ENCODE measurements at regions not wholly inside any gene's neighbourhood (a gene's known extent, or its start where the extent isn't known, plus 50 kb on each side); places are given as distances from the start of the nearest gene placed in this dataset.

DNA sequence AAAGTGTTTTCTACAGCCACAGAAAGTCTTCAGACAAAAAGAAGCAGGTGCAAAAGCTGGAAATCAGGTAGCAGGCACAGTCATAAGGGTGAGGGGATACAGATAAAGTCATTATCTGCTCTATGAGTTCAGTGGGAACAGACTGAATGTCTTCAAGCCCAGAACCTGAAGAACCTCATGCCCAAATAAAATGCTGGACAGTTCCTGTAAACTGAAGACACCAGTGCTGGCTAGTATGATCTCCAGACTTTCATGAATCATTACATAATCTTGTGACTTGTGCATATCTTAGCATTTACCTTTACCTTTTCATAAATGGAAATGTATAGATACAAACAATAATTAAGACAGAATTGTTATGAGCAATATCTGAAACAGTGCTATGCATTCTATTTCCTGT is 728.7 kb downstream of the DNAH5 start:
- H3K9ac ChIP-seq (ENCODE audit: low read depth, low read length): no peak overlapping the region
- TF ChIP-seq EZH2 (IDR thresholded peaks at IDR 0.05; ENCODE audit: borderline replicate concordance, low read depth, low read length, severe bottlenecking): no peak
- no peak overlapping the region for H3K27ac ChIP-seq (ENCODE audit: low read length)
- no peak overlapping the region for H3K4me3 ChIP-seq (ENCODE audit: low read depth in 1 of 2, low read length in 2 of 2)
- H2AFZ ChIP-seq (ENCODE audit: low read depth, low read length): no peak overlapping the region
- H3K4me2 ChIP-seq (ENCODE audit: insufficient read depth, low read length): no peak overlapping the region
- H3K9me3 ChIP-seq (ENCODE audit: insufficient read depth, low read length, severe bottlenecking): no peaks in the 10 kb centered on the region
- H3K27me3 ChIP-seq (ENCODE audit: insufficient read depth, low read length, poor library complexity): no peaks in the 10 kb centered on the region
- H3K79me2 ChIP-seq (ENCODE audit: insufficient read depth, low read length): no peaks in the 10 kb centered on the region
- DNase-seq: no peak
- no peaks in the 10 kb centered on the region for H4K20me1 ChIP-seq (ENCODE audit: insufficient read depth, low read length)
- H3K36me3 ChIP-seq (ENCODE audit: insufficient read depth, low read length): no peaks in the 10 kb centered on the region
- ATAC-seq (ENCODE audit: insufficient read depth, low read depth): no peak
- no peaks in the 10 kb centered on the region for H3K4me1 ChIP-seq (ENCODE audit: insufficient read depth, low read length)

DNA sequence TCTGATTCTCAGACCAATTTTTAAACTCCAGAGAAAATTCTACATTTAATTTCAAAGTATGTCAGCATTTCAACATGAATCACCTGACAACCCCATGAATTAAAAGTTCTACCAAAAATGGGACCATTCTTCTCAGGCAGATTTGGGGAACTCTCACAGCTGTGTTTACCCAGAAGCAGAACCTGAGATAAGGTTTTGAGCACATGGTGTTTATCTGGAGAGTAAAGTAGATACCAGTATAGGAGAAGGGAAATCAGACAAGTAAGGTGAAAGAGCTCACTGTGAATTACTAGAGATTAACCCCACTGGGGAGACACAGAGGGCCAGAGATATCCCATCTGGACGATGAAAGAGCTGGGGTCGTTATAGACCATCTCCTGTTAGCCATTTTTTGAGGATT is 729.1 kb downstream of the DNAH5 start:
- H3K9me3 ChIP-seq (ENCODE audit: insufficient read depth, low read length, severe bottlenecking): no peaks in the 10 kb centered on the region
- no peak for ATAC-seq (ENCODE audit: insufficient read depth, low read depth)
- no peaks in the 10 kb centered on the region for H3K79me2 ChIP-seq (ENCODE audit: insufficient read depth, low read length)

DNA sequence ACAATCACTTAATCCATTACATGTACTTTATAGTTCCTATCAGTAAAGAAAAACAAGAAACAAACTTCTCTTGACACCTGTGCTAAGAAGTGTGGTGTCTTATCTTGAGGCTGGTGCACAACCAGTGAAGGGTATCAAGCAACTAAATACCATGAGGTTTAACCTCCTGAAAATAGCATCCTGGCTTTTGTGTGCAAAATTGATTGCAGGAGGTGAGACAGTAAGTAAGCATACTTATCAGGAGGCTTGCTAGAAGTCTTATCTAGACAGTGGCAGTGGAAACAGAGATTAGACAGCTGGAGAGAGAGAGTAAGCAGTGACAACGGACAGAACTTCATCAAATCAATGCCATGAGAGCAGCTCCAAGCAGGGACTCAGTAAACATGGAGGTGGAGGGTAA is 730.3 kb downstream of the DNAH5 start:
- no peak for TF ChIP-seq EZH2 (IDR thresholded peaks at IDR 0.05; ENCODE audit: borderline replicate concordance, low read depth, low read length, severe bottlenecking)
- TF ChIP-seq, protein P1, sequence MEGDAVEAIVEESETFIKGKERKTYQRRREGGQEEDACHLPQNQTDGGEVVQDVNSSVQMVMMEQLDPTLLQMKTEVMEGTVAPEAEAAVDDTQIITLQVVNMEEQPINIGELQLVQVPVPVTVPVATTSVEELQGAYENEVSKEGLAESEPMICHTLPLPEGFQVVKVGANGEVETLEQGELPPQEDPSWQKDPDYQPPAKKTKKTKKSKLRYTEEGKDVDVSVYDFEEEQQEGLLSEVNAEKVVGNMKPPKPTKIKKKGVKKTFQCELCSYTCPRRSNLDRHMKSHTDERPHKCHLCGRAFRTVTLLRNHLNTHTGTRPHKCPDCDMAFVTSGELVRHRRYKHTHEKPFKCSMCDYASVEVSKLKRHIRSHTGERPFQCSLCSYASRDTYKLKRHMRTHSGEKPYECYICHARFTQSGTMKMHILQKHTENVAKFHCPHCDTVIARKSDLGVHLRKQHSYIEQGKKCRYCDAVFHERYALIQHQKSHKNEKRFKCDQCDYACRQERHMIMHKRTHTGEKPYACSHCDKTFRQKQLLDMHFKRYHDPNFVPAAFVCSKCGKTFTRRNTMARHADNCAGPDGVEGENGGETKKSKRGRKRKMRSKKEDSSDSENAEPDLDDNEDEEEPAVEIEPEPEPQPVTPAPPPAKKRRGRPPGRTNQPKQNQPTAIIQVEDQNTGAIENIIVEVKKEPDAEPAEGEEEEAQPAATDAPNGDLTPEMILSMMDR (IDR thresholded peaks at IDR 0.05; ENCODE audit: borderline replicate concordance, extremely low read depth, low read length, poor library complexity, severe bottlenecking): no peak
- Histone ChIP-seq H3K9me3 (ENCODE audit: insufficient read depth, low read length, severe bottlenecking) (no peaks in the 10 kb centered on the region), H3K4me1 (ENCODE audit: insufficient read depth, low read length) (no peaks in the 10 kb centered on the region), H3K4me3 (ENCODE audit: low read depth in 1 of 2, low read length in 2 of 2) (no peak overlapping the region), H3K36me3 (ENCODE audit: insufficient read depth, low read length) (no peaks in the 10 kb centered on the region), H3K79me2 (ENCODE audit: insufficient read depth, low read length) (no peaks in the 10 kb centered on the region), H2AFZ (ENCODE audit: low read depth, low read length) (no peak overlapping the region), H4K20me1 (ENCODE audit: insufficient read depth, low read length) (no peaks in the 10 kb centered on the region), H3K27me3 (ENCODE audit: insufficient read depth, low read length, poor library complexity) (no peaks in the 10 kb centered on the region), H3K4me2 (ENCODE audit: insufficient read depth, low read length) (no peak overlapping the region), H3K9ac (ENCODE audit: low read depth, low read length) (no peak overlapping the region), H3K27ac (ENCODE audit: low read length) (no peak overlapping the region)
- DNase-seq (no peak), ATAC-seq (ENCODE audit: insufficient read depth, low read depth) (no peak)

More for the DNA sequence above, 729.1 kb downstream of the DNAH5 start:
- H3K4me3 ChIP-seq (ENCODE audit: low read depth in 1 of 2, low read length in 2 of 2): no peak overlapping the region
- no peaks in the 10 kb centered on the region for H3K27me3 ChIP-seq (ENCODE audit: insufficient read depth, low read length, poor library complexity)
- H4K20me1 ChIP-seq (ENCODE audit: insufficient read depth, low read length): no peaks in the 10 kb centered on the region
- no peak overlapping the region for H3K4me2 ChIP-seq (ENCODE audit: insufficient read depth, low read length)
- no peak overlapping the region for H3K9ac ChIP-seq (ENCODE audit: low read depth, low read length)
- DNase-seq: no peak
- H3K27ac ChIP-seq (ENCODE audit: low read length): no peak overlapping the region
- no peaks in the 10 kb centered on the region for H3K36me3 ChIP-seq (ENCODE audit: insufficient read depth, low read length)
- no peak overlapping the region for H2AFZ ChIP-seq (ENCODE audit: low read depth, low read length)
- TF ChIP-seq, protein P1 (IDR thresholded peaks at IDR 0.05; ENCODE audit: borderline replicate concordance, extremely low read depth, low read length, poor library complexity, severe bottlenecking): no peak
- no peak for TF ChIP-seq EZH2 (IDR thresholded peaks at IDR 0.05; ENCODE audit: borderline replicate concordance, low read depth, low read length, severe bottlenecking)
- no peaks in the 10 kb centered on the region for H3K4me1 ChIP-seq (ENCODE audit: insufficient read depth, low read length)

DNA sequence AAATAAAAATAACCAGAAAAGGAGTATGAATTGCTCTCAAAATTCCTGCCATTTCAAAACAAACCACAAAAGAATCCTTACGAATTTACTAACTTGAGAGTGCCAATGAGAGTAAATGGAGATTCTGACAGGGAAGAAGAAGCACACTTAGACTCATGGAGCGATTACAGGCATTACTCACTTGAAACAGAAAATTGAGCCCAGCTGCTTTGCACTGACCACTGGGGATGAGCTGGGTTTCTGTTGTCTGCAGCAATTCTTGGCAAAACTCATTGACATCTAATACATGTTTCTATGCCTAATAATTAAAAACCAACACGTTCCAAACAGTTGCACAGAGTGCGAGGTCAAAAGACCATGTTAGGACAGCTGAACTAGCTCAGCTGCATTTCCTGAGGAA is 731.6 kb downstream of the DNAH5 start:
- Histone ChIP-seq H4K20me1 (ENCODE audit: insufficient read depth, low read length) (no peaks in the 10 kb centered on the region), H3K4me1 (ENCODE audit: insufficient read depth, low read length) (no peaks in the 10 kb centered on the region), H3K4me3 (ENCODE audit: low read depth in 1 of 2, low read length in 2 of 2) (no peak overlapping the region), H3K9ac (ENCODE audit: low read depth, low read length) (no peak overlapping the region), H3K9me3 (ENCODE audit: insufficient read depth, low read length, severe bottlenecking) (no peaks in the 10 kb centered on the region), H3K36me3 (ENCODE audit: insufficient read depth, low read length) (no peaks in the 10 kb centered on the region), H3K4me2 (ENCODE audit: insufficient read depth, low read length) (no peak overlapping the region), H3K27ac (ENCODE audit: low read length) (no peak overlapping the region), H2AFZ (ENCODE audit: low read depth, low read length) (no peak overlapping the region), H3K27me3 (ENCODE audit: insufficient read depth, low read length, poor library complexity) (no peaks in the 10 kb centered on the region), H3K79me2 (ENCODE audit: insufficient read depth, low read length) (no peaks in the 10 kb centered on the region)
- no peak for ATAC-seq (ENCODE audit: insufficient read depth, low read depth)
- TF ChIP-seq EZH2 (IDR thresholded peaks at IDR 0.05; ENCODE audit: borderline replicate concordance, low read depth, low read length, severe bottlenecking): no peak
- TF ChIP-seq, protein P1 (IDR thresholded peaks at IDR 0.05; ENCODE audit: borderline replicate concordance, extremely low read depth, low read length, poor library complexity, severe bottlenecking): no peak
- DNase-seq: no peak
